ENCODE measurements at regions not wholly inside any gene's neighbourhood (a gene's known extent, or its start where the extent isn't known, plus 50 kb on each side); places are given as distances from the start of the nearest gene placed in this dataset.
A peak's percentile ranks its signal among the peaks of the same experiment; 100 is the strongest.

DNA sequence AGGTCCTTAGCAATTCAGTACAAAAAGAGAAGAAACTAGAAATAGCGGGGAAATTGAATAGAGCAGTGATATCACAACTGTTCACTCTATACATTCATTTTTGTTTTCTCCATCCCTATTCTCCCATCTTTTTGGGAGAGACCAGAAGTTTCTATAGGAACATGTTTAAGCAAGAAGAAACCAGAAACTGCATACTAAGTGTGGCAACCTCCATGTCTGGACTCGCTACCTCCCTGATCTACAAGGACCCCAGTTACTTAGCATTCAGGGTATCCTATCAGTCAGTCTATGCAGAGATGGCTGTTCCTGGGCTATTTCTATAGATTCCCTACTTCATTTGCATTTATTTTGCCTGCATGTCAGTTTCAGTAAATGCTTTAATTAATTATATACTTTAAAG, 178.6 kb downstream of the PHLDA1 start (continued):
- TF ChIP-seq ZXDB (tag by site-specific recombination; IDR thresholded peaks at IDR 0.05): no peak
- TF ChIP-seq HOXA7 (CRISPR knock-in tag; IDR thresholded peaks at IDR 0.05; ENCODE audit: borderline replicate concordance): no peak
- no peak for TF ChIP-seq ZNF837 (tag by site-specific recombination; IDR thresholded peaks at IDR 0.05)
- TF ChIP-seq GFI1B (tag by site-specific recombination; IDR thresholded peaks at IDR 0.05): no peak
- no peak for TF ChIP-seq HOXD13 (CRISPR knock-in tag; IDR thresholded peaks at IDR 0.05; ENCODE audit: borderline replicate concordance)
- no peak for TF ChIP-seq ZNF211 (tag by site-specific recombination; IDR thresholded peaks at IDR 0.05; ENCODE audit: low read depth)
- TF ChIP-seq, protein P1, sequence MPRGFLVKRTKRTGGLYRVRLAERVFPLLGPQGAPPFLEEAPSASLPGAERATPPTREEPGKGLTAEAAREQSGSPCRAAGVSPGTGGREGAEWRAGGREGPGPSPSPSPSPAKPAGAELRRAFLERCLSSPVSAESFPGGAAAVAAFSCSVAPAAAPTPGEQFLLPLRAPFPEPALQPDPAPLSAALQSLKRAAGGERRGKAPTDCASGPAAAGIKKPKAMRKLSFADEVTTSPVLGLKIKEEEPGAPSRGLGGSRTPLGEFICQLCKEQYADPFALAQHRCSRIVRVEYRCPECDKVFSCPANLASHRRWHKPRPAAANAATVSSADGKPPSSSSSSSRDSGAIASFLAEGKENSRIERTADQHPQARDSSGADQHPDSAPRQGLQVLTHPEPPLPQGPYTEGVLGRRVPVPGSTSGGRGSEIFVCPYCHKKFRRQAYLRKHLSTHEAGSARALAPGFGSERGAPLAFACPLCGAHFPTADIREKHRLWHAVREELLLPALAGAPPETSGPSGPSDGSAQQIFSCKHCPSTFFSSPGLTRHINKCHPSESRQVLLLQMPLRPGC (tag by site-specific recombination; IDR thresholded peaks at IDR 0.05): no peak
- TF ChIP-seq HOXC10 (CRISPR knock-in tag; IDR thresholded peaks at IDR 0.05): no peak

DNA sequence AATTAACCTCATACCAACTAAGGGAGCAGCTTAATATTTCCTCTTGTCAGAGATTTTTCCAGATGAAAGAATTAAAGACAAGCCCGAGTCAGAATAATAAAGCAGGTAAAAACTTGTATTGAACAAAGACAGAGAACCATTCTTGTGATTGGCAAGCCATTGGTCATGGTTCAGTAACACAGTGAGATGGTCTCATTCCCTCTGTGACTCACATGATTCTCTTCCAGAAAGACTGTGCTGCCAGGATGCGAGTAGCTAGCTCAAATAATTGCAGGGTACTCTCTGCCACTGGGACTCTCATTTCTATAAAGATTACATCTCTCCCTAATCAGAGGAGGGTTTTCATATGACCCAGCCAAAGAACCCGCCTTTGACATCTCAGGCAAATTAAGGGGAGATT, 179.4 kb downstream of the PHLDA1 start:
- TF ChIP-seq, protein P2, sequence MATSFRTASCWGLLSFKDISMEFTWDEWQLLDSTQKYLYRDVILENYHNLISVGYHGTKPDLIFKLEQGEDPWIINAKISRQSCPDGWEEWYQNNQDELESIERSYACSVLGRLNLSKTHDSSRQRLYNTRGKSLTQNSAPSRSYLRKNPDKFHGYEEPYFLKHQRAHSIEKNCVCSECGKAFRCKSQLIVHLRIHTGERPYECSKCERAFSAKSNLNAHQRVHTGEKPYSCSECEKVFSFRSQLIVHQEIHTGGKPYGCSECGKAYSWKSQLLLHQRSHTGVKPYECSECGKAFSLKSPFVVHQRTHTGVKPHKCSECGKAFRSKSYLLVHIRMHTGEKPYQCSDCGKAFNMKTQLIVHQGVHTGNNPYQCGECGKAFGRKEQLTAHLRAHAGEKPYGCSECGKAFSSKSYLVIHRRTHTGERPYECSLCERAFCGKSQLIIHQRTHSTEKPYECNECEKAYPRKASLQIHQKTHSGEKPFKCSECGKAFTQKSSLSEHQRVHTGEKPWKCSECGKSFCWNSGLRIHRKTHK (tag by site-specific recombination; IDR thresholded peaks at IDR 0.05): no peak
- no peak for TF ChIP-seq ZNF837 (tag by site-specific recombination; IDR thresholded peaks at IDR 0.05)
- TF ChIP-seq ZNF311 (tag by site-specific recombination; IDR thresholded peaks at IDR 0.05; ENCODE audit: borderline replicate concordance): no peak
- TF ChIP-seq, protein P3, sequence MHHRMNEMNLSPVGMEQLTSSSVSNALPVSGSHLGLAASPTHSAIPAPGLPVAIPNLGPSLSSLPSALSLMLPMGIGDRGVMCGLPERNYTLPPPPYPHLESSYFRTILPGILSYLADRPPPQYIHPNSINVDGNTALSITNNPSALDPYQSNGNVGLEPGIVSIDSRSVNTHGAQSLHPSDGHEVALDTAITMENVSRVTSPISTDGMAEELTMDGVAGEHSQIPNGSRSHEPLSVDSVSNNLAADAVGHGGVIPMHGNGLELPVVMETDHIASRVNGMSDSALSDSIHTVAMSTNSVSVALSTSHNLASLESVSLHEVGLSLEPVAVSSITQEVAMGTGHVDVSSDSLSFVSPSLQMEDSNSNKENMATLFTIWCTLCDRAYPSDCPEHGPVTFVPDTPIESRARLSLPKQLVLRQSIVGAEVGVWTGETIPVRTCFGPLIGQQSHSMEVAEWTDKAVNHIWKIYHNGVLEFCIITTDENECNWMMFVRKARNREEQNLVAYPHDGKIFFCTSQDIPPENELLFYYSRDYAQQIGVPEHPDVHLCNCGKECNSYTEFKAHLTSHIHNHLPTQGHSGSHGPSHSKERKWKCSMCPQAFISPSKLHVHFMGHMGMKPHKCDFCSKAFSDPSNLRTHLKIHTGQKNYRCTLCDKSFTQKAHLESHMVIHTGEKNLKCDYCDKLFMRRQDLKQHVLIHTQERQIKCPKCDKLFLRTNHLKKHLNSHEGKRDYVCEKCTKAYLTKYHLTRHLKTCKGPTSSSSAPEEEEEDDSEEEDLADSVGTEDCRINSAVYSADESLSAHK (tag by site-specific recombination; IDR thresholded peaks at IDR 0.05): no peak
- TF ChIP-seq ZNF610 (tag by site-specific recombination; IDR thresholded peaks at IDR 0.05; ENCODE audit: borderline replicate concordance): no peak
- no peak for TF ChIP-seq ZFP41 (tag by site-specific recombination; IDR thresholded peaks at IDR 0.05; ENCODE audit: borderline replicate concordance)
- TF ChIP-seq, protein P4, sequence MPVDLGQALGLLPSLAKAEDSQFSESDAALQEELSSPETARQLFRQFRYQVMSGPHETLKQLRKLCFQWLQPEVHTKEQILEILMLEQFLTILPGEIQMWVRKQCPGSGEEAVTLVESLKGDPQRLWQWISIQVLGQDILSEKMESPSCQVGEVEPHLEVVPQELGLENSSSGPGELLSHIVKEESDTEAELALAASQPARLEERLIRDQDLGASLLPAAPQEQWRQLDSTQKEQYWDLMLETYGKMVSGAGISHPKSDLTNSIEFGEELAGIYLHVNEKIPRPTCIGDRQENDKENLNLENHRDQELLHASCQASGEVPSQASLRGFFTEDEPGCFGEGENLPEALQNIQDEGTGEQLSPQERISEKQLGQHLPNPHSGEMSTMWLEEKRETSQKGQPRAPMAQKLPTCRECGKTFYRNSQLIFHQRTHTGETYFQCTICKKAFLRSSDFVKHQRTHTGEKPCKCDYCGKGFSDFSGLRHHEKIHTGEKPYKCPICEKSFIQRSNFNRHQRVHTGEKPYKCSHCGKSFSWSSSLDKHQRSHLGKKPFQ (tag by site-specific recombination; IDR thresholded peaks at IDR 0.05): no peak
- TF ChIP-seq, protein P5, sequence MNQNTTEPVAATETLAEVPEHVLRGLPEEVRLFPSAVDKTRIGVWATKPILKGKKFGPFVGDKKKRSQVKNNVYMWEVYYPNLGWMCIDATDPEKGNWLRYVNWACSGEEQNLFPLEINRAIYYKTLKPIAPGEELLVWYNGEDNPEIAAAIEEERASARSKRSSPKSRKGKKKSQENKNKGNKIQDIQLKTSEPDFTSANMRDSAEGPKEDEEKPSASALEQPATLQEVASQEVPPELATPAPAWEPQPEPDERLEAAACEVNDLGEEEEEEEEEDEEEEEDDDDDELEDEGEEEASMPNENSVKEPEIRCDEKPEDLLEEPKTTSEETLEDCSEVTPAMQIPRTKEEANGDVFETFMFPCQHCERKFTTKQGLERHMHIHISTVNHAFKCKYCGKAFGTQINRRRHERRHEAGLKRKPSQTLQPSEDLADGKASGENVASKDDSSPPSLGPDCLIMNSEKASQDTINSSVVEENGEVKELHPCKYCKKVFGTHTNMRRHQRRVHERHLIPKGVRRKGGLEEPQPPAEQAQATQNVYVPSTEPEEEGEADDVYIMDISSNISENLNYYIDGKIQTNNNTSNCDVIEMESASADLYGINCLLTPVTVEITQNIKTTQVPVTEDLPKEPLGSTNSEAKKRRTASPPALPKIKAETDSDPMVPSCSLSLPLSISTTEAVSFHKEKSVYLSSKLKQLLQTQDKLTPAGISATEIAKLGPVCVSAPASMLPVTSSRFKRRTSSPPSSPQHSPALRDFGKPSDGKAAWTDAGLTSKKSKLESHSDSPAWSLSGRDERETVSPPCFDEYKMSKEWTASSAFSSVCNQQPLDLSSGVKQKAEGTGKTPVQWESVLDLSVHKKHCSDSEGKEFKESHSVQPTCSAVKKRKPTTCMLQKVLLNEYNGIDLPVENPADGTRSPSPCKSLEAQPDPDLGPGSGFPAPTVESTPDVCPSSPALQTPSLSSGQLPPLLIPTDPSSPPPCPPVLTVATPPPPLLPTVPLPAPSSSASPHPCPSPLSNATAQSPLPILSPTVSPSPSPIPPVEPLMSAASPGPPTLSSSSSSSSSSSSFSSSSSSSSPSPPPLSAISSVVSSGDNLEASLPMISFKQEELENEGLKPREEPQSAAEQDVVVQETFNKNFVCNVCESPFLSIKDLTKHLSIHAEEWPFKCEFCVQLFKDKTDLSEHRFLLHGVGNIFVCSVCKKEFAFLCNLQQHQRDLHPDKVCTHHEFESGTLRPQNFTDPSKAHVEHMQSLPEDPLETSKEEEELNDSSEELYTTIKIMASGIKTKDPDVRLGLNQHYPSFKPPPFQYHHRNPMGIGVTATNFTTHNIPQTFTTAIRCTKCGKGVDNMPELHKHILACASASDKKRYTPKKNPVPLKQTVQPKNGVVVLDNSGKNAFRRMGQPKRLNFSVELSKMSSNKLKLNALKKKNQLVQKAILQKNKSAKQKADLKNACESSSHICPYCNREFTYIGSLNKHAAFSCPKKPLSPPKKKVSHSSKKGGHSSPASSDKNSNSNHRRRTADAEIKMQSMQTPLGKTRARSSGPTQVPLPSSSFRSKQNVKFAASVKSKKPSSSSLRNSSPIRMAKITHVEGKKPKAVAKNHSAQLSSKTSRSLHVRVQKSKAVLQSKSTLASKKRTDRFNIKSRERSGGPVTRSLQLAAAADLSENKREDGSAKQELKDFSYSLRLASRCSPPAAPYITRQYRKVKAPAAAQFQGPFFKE (tag by site-specific recombination; IDR thresholded peaks at IDR 0.05; ENCODE audit: borderline replicate concordance): no peak
- peak; percentile 96 for TF ChIP-seq SP7 (tag by site-specific recombination; IDR thresholded peaks at IDR 0.05)
- POLR2A ChIA-PET: no interaction called here
- peaks cover 5% of the 10 kb centered on the region; the same call in 1 of the 2 replicates for H3K4me1 ChIP-seq (ENCODE audit: control insufficient read depth, insufficient read depth, low read length)
- CTCF ChIA-PET: interaction anchor here (1.2 kb wide), 1 partner anchor 16 kb away, joined by 3 read pairs; no protein-coding TSS in a partner anchor
- no peaks in the 10 kb centered on the region for H3K9me3 ChIP-seq (ENCODE audit: control insufficient read depth, insufficient read depth, low read depth, low read length)
- H3K36me3 ChIP-seq (ENCODE audit: control insufficient read depth in 2 of 2, insufficient read depth in 1 of 2, low read length in 2 of 2): no peaks in the 10 kb centered on the region
- no peak overlapping the region for H3K4me3 ChIP-seq (ENCODE audit: low read depth, low read length)
- no peak overlapping the region for H3K27ac ChIP-seq (ENCODE audit: extremely low read depth, low read depth, low read length)
